HG03108 (cell line): ENCODE measurements at regions not wholly inside any gene's neighbourhood (a gene's known extent, or its start where the extent isn't known, plus 50 kb on each side); places are given as distances from the start of the nearest gene placed in this dataset.
A peak's percentile ranks its signal among the peaks of the same experiment; 100 is the strongest.
"Not testable (repeated sequence)": the region's sequence is repeated elsewhere in the genome, so short reads cannot be mapped to it uniquely, and the experiment has no call there.

Experiments
- ATAC-seq: cut with Tn5 transposase; IDR thresholded peaks from one replicate; pipeline ENCODE4 v1.9.1; 2021; ENCODE audit warnings: moderate library complexity; ENCODE audit not compliant: unreplicated experiment

DNA sequence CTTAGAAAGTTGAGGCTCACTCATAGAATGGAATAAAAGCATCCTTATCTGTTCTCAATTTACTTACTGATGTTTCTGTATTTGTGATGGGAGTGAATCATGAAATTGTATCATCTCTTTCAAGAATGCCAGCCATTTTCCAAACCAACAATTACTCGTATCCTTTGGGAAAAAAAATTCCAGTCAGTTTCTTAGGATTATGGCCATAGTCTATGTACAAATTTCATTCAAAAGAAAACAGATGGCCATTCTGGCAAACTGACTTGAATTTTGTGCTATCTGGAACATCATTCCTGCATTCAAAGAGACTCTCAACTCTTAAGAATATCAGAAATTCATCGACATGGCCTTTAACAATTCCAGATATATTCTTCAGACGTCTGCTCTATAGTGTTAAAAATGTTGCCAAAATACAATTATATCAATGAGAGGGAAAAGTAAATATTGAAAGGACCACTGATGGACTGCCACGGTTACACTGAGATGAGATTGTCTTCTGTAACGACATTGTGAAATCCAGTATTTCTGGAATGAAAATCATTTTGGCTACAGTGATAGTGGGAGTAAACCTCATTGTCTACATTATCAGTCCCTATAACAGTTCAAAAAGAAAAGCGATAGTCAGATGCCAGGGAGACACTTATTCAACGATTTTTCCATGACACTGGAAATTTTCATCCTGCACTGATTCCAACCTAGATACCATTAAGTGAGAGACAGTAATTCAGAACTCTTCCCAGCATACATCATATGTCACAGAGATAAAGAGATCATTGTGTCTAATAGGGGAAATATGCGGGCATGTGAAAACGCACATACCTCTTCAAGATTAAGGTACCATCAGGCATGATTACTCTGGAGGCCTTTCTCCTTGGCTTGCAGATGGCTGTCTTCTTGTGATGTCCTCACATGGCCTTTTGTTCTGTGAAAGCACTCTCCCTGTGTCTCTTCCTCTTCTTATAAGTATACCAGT lies 953.8 kb upstream of the ALCAM start:
- ATAC-seq, result no peak

DNA sequence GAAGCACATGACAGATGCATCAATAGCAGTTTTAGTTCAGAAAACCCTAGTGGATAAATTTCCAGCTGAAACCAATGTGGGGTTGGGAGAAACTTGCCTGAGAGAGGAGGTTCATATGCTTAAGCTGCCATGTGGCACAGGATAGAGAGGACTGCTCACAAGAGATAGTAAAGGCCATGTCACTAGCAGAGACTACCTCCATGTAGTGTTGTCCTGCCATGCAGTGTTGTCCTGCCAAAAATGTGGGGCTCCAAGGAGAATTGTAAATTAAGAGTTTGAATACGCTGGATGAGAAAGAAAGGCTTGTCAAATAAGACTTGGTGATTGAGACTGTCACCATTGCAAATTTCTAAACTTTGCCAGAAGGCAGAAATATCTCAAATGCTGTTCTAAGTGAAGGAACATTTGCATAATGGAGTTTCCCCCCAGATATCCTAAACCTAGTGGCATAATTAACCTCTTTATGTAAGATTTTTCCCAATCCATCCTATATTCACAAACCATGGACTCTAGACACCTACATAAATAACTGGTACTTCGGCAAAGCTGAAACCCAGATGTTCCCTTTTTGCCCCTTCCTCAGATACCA lies 938.3 kb upstream of the ALCAM start:
- ATAC-seq, result no peak

DNA sequence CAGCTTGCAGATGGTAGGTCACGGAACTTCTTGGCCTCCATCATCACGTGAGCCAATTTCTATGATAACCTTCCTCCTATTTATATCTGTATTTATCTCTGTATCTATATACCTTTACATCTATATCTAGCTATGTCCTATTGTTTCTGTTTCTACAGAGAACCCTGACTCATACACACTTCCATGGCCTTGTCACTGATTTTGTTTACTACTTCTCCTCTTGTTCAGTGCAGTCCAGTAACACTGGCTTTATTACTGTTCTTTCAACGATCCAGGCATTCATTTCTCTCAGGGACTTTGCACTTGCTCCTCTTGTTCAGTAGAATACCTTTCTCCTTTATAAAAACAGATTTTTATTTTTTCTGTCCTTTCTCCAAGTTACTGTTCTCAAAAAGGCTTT lies 937.0 kb upstream of the ALCAM start:
- ATAC-seq, result no peak

DNA sequence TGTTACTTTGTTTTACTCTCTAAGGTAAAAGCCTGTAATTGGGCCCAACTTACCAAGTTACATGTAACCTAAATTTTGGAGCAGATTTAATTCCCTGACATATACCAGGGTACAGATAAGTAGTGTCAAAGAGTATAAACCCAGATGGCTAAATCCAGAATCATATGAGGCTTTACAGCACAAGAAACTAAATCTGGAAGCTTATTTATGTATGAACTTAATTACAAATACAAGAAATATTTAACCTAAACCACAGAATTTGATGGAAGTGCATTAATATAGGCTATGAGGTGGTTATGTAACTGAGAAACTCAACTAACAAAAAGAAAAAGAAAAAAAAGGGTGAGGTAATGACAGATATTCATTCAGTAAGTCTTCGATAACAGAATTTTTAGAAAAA lies 930.2 kb upstream of the ALCAM start:
- ATAC-seq, result no peak

DNA sequence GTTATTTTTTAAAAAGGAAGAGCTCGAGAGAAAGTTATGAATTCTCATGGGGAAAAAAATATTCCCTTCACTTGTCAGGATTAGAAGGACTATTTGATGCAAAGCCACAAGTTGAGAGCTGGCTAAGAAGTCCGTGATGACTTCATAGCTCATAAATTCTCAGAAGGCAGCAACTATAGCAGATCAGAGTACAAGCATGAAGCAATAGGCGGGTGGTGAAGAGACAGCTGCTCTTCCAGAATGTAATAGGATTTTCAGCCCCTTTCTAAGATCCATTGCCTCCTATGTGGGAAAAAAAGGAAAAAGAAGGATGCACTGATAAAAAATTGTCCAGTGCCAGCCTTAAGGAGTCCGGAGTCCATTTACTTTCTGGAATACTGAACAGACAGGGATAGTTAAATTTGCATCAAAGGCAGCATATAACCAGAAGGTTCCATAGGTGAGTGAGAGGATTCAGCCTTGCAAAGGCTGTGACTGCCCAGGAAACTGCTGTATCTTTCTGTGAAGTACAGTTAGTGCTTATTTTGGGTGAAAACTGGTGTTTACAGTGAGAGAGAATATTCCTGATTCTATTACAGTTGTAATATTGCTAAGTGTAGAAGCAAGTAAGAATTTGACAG lies 929.5 kb upstream of the ALCAM start:
- no peak for ATAC-seq

DNA sequence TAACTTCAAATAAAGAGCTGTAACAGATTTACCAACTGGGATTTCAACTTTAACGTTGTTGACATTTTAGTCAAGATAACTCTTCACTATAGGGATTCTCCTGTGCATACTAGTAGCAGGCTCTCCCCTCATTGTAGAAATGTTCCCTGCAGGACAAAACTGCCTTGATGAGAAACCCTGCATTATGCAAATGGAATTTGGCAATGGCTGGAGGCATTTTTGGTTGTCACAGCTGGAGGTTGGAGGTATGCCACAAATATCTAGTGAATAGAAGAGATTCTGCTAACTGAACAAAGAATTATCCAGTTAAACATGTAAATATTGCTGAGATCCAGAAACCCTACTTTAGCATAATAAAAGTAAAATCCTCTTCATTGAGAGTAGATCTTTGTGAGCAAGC lies 928.8 kb upstream of the ALCAM start:
- no peak for ATAC-seq

DNA sequence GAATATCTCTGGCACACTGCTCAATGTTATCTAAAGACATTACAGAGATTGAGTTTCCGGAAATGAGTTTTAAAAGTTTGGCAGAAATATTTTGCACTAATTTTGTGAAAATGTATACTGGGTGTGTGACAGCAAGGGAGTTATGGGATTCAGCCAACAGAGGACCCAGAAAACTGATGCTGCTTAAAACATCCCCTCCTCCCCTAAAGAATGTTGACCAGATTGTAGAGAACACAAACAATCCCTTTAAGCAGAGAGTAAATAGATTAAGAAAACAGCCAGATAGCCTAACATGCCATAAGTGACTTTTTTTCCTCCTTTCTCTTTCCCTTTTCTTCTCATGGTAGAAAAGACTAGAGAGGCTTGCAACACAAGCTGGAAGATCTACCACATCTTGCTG lies 928.0 kb upstream of the ALCAM start:
- ATAC-seq, result no peak

DNA sequence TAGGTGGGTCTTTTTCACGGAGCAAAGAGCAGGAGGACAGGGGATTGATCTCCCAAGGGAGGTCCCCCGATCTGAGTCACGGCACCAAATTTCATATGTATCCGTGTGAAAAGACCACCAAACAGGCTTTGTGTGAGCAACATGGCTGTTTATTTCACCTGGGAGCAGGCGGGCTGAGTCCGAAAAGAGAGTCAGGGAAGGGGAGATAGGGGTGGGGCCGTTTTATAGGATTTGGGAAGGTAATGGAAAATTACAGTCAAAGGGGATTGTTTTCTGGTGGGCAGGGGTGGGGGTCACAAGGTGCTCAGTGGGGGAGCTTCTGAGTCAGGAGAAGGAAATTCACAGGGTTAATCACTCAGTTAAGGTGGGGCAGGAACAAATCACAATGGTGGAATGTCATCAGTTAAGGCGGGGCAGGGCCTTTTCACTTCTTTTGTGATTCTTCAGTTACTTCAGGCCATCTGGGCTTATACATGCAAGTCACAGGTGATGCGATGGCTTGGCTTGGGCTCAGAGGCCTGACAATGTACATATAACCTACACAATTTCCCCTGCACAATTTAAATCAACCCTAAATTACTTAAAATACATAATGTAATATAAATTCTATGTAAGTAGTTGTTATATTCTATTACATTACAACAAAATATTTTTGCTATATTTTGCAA lies 921.3 kb upstream of the ALCAM start:
- ATAC-seq, result not testable (repeated sequence)

DNA sequence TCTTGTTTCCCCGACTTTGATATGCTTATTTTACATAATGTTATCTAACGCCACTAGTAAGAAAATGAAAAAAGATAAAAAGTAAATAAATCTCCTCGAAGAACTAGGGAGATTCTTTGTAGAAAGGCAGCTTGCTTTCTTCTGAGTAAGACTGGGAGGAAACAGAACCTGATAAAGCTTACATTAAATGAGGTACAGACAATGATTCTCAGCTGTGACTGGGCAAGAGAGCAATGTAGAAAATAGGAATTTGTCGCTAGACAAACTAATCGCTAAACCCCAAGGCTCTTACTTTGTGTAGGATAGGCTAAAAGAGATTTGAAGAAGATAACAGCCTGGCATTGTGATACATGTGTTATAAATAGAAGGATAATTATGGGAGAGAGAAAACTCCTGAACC lies 919.0 kb upstream of the ALCAM start:
- ATAC-seq, result no peak

DNA sequence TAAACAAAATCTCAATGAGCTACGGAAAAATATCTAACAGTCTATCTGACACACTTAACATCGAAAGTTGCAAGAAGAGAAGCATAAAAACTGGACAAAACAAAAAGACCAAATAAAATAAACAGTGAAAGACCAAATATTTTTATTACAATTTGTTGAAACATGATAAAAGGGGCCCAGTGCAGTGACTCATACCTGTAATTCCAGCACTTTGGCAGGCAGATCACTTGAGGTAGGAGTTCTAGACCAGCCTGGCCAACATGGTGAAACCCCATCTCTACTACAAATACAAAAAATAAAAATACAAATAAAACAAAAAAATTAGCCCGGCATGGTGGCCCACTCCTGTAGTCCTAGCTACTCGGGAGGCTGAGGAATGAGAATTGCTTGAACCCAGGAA lies 914.0 kb upstream of the ALCAM start:
- no peak for ATAC-seq

DNA sequence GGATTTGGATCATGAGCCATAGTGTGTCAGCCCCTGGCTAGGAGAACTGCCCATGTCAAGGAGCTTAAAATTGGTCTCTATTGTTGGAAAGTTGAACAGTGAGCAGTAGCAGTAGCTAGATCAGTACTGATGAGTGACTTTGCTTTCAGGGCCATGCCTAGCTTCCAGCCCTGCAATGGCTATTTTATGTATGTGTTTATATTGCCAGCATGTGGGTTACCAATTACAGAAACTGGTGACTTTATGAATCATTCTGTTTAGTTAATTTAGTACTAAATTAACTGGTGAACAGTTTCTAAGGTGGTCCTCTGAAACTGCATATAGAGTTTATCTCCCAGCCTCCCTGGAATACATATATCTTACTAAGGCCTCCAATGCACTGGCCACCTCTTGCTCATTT lies 908.1 kb upstream of the ALCAM start:
- ATAC-seq, result no peak

DNA sequence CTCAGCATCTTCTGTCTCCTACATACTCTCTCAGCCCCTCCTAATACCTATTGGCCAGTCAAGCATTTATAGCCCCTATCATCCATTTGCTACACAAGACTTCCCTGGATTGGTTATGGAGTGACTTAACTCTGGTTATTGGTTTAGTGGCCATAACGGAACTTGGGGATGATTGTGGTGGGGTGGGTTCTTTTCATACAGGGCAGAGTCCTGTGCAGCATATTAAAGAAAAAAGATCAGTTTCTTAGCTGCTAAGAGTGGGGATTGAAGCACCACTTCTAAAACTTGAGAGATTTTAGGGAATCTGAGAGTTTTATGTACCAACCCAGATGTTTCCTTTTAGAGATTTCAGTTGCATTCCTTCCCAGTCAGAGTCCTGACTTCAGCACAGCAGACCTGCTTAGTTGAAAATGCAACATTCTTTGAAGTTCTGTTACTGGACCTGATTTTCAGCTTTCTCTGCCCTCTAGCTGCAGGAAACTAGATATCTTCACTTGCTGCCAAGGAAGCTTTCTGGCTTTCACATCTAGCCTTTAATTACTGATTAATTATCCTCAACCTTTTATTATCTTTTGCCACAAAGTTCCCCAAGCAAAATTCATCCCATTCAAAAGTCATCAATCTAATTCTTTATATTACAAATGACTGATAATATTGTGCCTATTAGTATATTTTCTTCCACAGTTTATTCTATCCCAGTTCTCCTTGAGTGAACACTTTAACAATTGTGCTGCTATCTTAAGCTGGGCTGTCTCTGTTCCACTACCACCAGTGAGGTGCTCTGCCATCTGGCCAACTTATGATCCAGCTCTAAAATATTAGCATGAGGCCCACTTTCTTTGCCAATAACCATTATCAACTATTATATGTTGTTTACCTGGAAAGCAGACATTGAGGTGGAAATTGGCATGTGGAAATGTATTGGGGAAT lies 906.0 kb upstream of the ALCAM start:
- ATAC-seq, result peak; percentile 76

DNA sequence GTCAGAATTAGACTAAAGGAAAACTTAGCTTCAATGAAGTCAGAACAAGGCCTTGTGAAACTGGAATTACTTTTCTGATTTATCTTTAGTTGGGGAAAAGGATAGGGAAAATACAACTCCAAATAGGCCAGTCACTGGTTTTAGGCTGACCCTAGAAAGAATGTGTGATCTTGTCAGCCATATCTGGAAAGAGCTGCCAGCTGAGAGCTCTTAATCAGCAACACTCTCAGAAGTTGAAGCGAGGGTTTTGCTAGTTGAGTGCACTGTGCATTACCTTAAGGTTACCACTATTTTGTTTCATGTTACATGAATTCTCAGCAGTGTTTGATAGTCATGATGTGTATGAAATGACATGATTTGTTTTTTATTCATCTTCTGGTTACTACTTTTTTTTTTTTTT lies 905.3 kb upstream of the ALCAM start:
- no peak for ATAC-seq

DNA sequence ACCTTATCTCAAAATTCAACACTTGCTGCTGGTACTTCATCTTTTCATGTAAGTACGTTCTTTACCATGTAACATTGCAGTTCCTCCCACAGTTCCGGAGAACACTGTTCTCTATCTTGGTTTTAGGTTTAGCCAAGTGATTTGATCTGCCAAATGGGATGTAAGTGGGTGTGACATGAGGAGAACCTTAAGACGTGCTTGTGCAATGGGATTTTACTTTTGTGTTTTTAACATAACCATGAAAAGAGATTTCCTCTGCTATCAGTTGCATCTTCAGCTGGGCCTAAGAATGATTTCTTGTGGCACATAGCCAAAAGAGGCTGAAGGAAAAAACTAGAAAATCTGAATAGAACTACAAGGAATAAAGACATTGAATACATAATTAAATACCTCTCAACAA lies 894.5 kb upstream of the ALCAM start:
- ATAC-seq, result no peak

DNA sequence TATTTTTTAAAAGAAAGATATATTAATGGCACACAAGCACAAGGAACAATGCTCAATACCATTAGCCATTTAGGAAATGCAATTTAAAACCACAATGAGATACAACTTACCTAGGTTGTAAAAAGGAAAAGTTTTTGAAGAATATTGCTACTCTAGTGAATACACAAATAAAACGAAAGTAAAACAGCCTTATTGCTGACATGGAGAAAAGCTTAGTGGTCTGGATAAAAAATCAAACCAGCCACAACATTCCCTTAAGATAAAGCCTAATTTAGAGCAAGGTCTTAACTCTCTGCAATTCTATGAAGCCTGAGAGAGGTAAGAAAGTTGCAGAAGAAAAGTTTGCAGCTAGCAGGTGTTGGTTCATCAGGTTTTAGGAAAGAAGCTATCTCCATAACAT lies 892.7 kb upstream of the ALCAM start:
- ATAC-seq, result no peak

DNA sequence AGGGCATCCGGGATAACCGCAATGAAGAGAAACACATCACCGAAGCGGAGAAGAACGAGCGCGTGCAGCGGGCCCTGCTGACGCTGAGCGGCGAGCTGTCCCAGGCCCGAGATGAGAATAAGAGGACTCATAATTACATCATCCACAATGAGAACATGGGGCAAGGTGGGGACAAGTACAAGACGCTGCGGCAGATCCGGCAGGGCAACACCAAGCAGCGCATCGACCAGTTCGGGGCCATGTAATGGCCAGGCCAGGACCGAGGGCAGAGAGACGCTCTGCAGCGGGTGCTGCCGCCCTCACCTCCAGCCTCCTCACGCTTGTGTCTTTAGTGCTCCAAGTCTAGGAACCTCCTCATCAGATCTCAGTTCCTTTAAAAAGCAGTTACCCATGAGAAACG lies 863.7 kb upstream of the ALCAM start:
- no peak for ATAC-seq

DNA sequence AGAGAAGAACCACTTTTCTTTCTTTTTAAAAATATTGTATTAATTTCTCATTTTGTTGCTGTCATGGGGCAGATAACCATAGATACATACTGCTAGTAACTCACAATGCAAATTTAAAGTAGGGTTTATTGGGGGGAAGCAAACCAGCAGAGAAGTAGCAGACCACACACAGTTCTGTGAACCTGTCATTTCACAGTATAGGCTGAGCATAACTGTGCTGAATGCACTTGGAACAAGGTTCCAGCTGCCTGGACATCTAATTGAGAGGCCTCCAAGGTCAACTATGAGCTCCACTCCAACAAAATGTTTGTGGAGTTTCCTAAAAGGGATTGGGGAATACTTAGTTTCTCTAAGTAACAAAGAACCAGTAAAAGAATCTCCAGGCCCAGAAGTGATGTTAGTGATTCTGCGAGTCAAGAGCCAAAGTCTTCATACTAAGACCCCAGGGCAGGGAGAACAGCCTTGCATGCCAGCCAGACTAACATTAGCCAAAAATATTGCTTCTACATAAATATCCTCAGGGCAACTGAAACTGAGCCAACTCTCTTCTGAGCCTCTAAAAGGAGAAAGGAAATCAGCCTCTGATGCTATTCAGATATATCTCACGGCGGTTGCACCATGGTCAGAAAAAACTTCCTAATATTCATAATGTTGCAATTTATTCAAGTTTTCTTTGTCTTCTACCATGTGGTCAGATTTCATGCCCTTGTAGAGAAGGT lies 856.4 kb upstream of the ALCAM start:
- ATAC-seq, result no peak

DNA sequence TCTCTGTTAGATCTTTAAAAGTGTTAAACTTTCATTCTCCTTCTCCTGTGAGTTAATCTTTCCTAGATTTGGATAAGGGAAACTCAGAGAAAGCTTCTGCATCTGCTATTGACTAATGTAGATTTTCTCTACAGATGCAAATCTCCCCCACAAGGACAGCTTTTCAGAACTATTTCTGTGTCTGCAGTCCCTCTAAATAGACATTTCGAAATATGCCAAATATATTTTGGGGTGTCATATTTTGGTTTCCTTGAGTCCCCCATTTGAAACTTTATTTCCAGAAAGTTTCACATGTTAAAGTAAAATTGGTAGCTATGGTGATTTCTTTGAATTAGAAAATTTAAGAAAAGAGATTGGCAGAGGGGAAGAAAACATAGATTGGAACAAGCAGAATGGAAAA lies 852.3 kb upstream of the ALCAM start:
- no peak for ATAC-seq

DNA sequence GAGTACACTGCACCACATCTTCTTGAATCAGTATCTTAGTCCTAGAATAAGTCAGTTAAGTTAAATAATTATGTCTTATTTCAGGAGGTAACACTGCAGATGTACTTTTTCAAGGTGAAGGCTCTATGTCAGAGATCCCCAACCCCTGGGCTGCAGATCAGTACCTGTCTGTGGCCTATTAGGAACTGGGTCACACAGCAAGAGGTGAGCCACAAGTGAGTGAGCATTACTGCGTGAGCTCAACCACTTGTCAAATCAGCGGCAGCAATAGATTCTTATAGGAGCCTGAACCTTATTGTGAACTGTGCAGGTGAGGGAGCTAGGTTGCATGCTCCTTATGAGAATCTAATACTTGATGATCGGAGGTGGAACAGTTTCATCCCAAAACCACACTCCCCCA lies 851.9 kb upstream of the ALCAM start:
- no peak for ATAC-seq

DNA sequence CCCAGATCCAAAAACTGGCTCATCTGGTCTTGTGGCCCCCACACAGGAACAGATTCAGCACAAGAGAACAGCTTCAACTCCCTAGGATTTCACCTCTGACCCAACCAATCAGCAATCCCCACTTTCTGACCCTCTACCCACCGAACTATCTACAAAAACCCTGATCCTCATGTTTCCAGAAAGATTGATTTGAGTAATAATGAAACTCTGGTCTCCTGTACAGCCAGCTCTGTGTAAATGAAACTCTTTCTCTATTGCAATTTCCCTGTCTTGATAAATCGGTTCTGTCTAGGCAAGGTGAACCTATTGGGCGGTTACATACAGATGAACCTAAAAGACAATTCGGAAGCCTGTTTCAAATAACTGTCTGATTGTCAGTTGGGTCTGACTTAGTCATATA lies 847.6 kb upstream of the ALCAM start:
- no peak for ATAC-seq
